Suprapubic skin (tissue), 4 donors: ENCODE measurements at regions not wholly inside any gene's neighbourhood (a gene's known extent, or its start where the extent isn't known, plus 50 kb on each side); places are given as distances from the start of the nearest gene placed in this dataset.

Experiments
- EP300 ChIP-seq: sonication (generic); formaldehyde crosslinking; IDR thresholded peaks from one replicate; pipeline ENCODE4 v1.6.1; 2017; ENCODE audit warnings: antibody characterized with exemption
- POLR2A ChIP-seq, 2 donors: fragments of 450-650 bp; IDR thresholded peaks; one replicate each; pipeline ENCODE4 v1.6.1; 2017; ENCODE audit warnings: antibody characterized with exemption in 2 of 2, mild to moderate bottlenecking in 2 of 2, moderate library complexity in 2 of 2
- POLR2AphosphoS5 ChIP-seq, 3 donors: sonication (generic); formaldehyde crosslinking; IDR thresholded peaks; one replicate each; pipeline ENCODE4 v1.6.1; 2017; ENCODE audit warnings: antibody characterized with exemption in 3 of 3
- TF ChIP-seq, protein P1 (sequence below), 2 donors: fragments of 200-600 bp in 1 of 2; fragments of 450-650 bp in 1 of 2; sonication (generic) in 1 of 2; IDR thresholded peaks; one replicate each; pipeline ENCODE4 v1.5.1; 2016 to 2019; ENCODE audit warnings: antibody characterized with exemption in 2 of 2, mild to moderate bottlenecking in 1 of 2, moderate library complexity in 1 of 2

DNA sequence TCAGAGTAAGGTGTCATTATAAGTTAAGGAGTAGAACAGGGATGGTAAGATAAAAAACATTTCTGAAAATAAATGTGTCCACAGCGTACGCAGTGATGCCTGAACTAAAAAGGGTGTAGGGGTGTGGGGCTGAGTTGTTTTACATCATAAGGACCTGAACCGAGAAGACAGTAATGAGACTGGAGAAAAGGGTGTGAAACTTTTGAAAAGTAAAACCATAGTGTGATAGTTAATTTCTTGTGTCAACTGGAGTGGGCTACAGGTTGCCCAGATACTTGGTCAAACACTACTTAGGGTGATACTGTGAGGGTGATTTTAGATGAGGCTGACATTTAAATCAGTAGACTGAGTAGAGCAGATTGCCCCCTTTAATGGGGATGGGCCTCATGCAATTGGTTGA lies 169.0 kb upstream of the PRPS1L1 start:
- TF ChIP-seq, protein P1, sequence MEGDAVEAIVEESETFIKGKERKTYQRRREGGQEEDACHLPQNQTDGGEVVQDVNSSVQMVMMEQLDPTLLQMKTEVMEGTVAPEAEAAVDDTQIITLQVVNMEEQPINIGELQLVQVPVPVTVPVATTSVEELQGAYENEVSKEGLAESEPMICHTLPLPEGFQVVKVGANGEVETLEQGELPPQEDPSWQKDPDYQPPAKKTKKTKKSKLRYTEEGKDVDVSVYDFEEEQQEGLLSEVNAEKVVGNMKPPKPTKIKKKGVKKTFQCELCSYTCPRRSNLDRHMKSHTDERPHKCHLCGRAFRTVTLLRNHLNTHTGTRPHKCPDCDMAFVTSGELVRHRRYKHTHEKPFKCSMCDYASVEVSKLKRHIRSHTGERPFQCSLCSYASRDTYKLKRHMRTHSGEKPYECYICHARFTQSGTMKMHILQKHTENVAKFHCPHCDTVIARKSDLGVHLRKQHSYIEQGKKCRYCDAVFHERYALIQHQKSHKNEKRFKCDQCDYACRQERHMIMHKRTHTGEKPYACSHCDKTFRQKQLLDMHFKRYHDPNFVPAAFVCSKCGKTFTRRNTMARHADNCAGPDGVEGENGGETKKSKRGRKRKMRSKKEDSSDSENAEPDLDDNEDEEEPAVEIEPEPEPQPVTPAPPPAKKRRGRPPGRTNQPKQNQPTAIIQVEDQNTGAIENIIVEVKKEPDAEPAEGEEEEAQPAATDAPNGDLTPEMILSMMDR (IDR thresholded peaks at IDR 0.05) = no peak
- TF ChIP-seq POLR2AphosphoS5 (IDR thresholded peaks at IDR 0.05) (no peak), POLR2A (IDR thresholded peaks at IDR 0.05) (no peak), EP300 (no peak)
